Endothelial cell of umbilical vein (primary cell): ENCODE measurements at regions not wholly inside any gene's neighbourhood (a gene's known extent, or its start where the extent isn't known, plus 50 kb on each side); places are given as distances from the start of the nearest gene placed in this dataset.

ENCODE experiments used
- JUN ChIP-seq: IDR thresholded peaks from 2 replicates; pipeline ENCODE4 v1.6.1; 2011; ENCODE audit warnings: borderline replicate concordance, low read depth; ENCODE audit not compliant: insufficient read length, insufficient read depth
- POLR2A ChIP-seq: IDR thresholded peaks from 2 replicates; pipeline ENCODE4 v1.6.1; 2012; ENCODE audit warnings: low read depth, mild to moderate bottlenecking, control low read depth, low read length
- TF ChIP-seq, protein P1 (sequence below), 2 donors: IDR thresholded peaks; 1 replicate in 1 of 2; 2 replicates in 1 of 2; pipeline ENCODE4 v1.5.1; 2011; ENCODE audit warnings: low read length in 2 of 2, mild to moderate bottlenecking in 2 of 2, moderate library complexity in 2 of 2, control low read depth in 1 of 2, inconsistent platforms in 1 of 2, low read depth in 1 of 2; ENCODE audit not compliant: insufficient read depth in 1 of 2; ENCODE audit errors: extremely low read depth in 1 of 2

DNA sequence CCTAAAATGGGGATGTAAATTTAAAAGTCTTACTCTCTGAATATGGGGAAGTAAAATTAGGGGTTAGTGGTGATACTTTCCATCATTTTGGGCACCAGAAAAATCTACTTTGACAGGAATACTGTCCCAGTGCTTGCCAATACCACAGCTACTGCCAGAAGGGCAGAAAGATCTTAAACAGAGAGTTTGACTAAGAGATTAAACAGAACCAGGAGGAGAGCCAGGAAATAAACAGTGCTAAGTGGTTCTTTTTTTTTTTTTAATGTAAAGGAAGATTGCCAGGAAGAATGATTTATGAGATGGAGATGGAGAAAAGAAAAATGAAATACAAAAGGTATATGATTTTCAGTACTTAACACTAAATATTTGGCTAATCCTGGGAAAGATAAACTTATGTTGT is 126.8 kb downstream of the RTL3 start:
- TF ChIP-seq POLR2A (no peak), JUN (no peak)
- TF ChIP-seq, protein P1, sequence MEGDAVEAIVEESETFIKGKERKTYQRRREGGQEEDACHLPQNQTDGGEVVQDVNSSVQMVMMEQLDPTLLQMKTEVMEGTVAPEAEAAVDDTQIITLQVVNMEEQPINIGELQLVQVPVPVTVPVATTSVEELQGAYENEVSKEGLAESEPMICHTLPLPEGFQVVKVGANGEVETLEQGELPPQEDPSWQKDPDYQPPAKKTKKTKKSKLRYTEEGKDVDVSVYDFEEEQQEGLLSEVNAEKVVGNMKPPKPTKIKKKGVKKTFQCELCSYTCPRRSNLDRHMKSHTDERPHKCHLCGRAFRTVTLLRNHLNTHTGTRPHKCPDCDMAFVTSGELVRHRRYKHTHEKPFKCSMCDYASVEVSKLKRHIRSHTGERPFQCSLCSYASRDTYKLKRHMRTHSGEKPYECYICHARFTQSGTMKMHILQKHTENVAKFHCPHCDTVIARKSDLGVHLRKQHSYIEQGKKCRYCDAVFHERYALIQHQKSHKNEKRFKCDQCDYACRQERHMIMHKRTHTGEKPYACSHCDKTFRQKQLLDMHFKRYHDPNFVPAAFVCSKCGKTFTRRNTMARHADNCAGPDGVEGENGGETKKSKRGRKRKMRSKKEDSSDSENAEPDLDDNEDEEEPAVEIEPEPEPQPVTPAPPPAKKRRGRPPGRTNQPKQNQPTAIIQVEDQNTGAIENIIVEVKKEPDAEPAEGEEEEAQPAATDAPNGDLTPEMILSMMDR (IDR thresholded peaks at IDR 0.05; ENCODE audit: extremely low read depth in 1 of 2, insufficient read depth in 1 of 2, low read depth in 1 of 2, low read length in 2 of 2), result no peak
